Calu3 (cell line): ENCODE measurements at regions not wholly inside any gene's neighbourhood (a gene's known extent, or its start where the extent isn't known, plus 50 kb on each side); places are given as distances from the start of the nearest gene placed in this dataset.

Experiments used
- BruUV-seq: library from RNA; stranded (reverse); fragments of 400-500 nt; replicated peaks from 2 replicates; lab custom pipeline; 2021; lab: Mats Ljungman, UMichigan
- CTCF ChIA-PET: fragments of 300-600 bp; sonication (Branson Sonifier 250); formaldehyde crosslinking; loops from one replicate; lab custom pipeline; 2022; ENCODE audit warnings: antibody characterized with exemption; lab: Charles Lee
- DNase-seq: peaks from one replicate; pipeline ENCODE4 v3.0.0; 2022
- H3K27ac Mint-ChIP-seq: one replicate; pipeline ENCODE4 v1.8.0; 2022; ENCODE audit warnings: mixed read lengths; ENCODE audit not compliant: unreplicated experiment
- H3K27me3 Mint-ChIP-seq: one replicate; pipeline ENCODE4 v1.8.0; 2022; ENCODE audit warnings: mixed read lengths; ENCODE audit not compliant: unreplicated experiment
- H3K36me3 Mint-ChIP-seq: one replicate; pipeline ENCODE4 v1.8.0; 2022; ENCODE audit warnings: mild to moderate bottlenecking, moderate library complexity, mixed read lengths; ENCODE audit not compliant: insufficient read depth, unreplicated experiment
- H3K4me1 Mint-ChIP-seq: one replicate; pipeline ENCODE4 v1.8.0; 2022; ENCODE audit warnings: mild to moderate bottlenecking, low read depth, mixed read lengths; ENCODE audit not compliant: unreplicated experiment
- H3K4me3 Mint-ChIP-seq: one replicate; pipeline ENCODE4 v1.8.0; 2022; ENCODE audit warnings: mild to moderate bottlenecking, low read depth, moderate library complexity, mixed read lengths; ENCODE audit not compliant: unreplicated experiment
- H3K9me3 Mint-ChIP-seq: one replicate; pipeline ENCODE4 v1.8.0; 2022; ENCODE audit warnings: low read depth, mixed read lengths; ENCODE audit not compliant: unreplicated experiment
- CTCF ChIP-seq: fragments of 200-600 bp; IDR thresholded peaks from one replicate; pipeline ENCODE4 v1.8.0; 2022; ENCODE audit warnings: antibody characterized with exemption; ENCODE audit not compliant: unreplicated experiment
- intact Hi-C: fragments of 100-400 bp; cut with micrococcal nuclease; formaldehyde crosslinking; loops from one replicate; pipeline ENCODE4 v1.10.0; 2022; ENCODE audit not compliant: unreplicated experiment

- TF ChIP-seq CTCF: no peak
- DNase-seq: no peak
- Mint-ChIP-seq H3K27ac (no peak overlapping the region), H3K27me3 (no peaks in the 10 kb centered on the region), H3K9me3 (no peaks in the 10 kb centered on the region), H3K4me3 (no peak overlapping the region), H3K36me3 (no peaks in the 10 kb centered on the region), H3K4me1 (no peaks in the 10 kb centered on the region)
- no TSS peak for BruUV-seq
- CTCF ChIA-PET: no interaction called here
- intact Hi-C loops: no loop called here
Measured at GRCh38 chr7:92992483-92992882, 125.3 kb downstream of the SAMD9 start.

GRCh38 chr7:92991190-92991589 is 126.6 kb downstream of the SAMD9 start:
- no peak overlapping the region for H3K27ac Mint-ChIP-seq
- no TSS peak for BruUV-seq
- CTCF ChIA-PET: no interaction called here
- no peak for TF ChIP-seq CTCF
- H3K27me3 Mint-ChIP-seq: no peaks in the 10 kb centered on the region
- H3K36me3 Mint-ChIP-seq: no peaks in the 10 kb centered on the region
- DNase-seq: no peak
- H3K4me1 Mint-ChIP-seq: no peaks in the 10 kb centered on the region
- H3K9me3 Mint-ChIP-seq: no peaks in the 10 kb centered on the region
- intact Hi-C loops: no loop called here
- no peak overlapping the region for H3K4me3 Mint-ChIP-seq

- H3K27ac Mint-ChIP-seq: no peak overlapping the region
- intact Hi-C loops: loop anchor here (5.0 kb wide), 1 partner anchor 152 kb away; the partner anchor contains the start of gene CDK6
- CTCF ChIA-PET: interaction anchor here (0.9 kb wide), 1 partner anchor 460 kb away, joined by 3 read pairs; the partner anchor contains the start of gene RBM48
- BruUV-seq: no TSS peak
- no peaks in the 10 kb centered on the region for H3K4me1 Mint-ChIP-seq
- TF ChIP-seq CTCF: no peak
- H3K27me3 Mint-ChIP-seq: no peaks in the 10 kb centered on the region
- no peak for DNase-seq
- H3K36me3 Mint-ChIP-seq: no peaks in the 10 kb centered on the region
- H3K9me3 Mint-ChIP-seq: no peaks in the 10 kb centered on the region
- no peak overlapping the region for H3K4me3 Mint-ChIP-seq
Measured at GRCh38 chr7:92988941-92989545, 128.7 kb downstream of the SAMD9 start.

- Mint-ChIP-seq H3K27ac (no peak overlapping the region), H3K27me3 (no peaks in the 10 kb centered on the region), H3K4me1 (no peaks in the 10 kb centered on the region), H3K36me3 (no peaks in the 10 kb centered on the region), H3K9me3 (peaks cover 2% of the 10 kb centered on the region), H3K4me3 (no peak overlapping the region)
- intact Hi-C loops: loop anchor here (5.0 kb wide), 1 partner anchor 151 kb away; the partner anchor contains the start of gene CDK6
- DNase-seq: peak; percentile 6
- no TSS peak for BruUV-seq
- TF ChIP-seq CTCF: no peak
- CTCF ChIA-PET: interaction anchor here (0.7 to 1.0 kb wide), 3 partner anchors 38 to 459 kb away, joined by 3 to 9 read pairs (median 3); partner anchors contain the start of genes CDK6 and RBM48
Measured at GRCh38 chr7:92988051-92988450, 129.7 kb downstream of the SAMD9 start.
